Astrocyte (in vitro differentiated cells and primary cell): ENCODE measurements at regions not wholly inside any gene's neighbourhood (a gene's known extent, or its start where the extent isn't known, plus 50 kb on each side); places are given as distances from the start of the nearest gene placed in this dataset.

Source experiments
- CTCF ChIP-seq: IDR thresholded peaks from 2 replicates; pipeline ENCODE4 v1.5.1; 2011; ENCODE audit warnings: low read depth, mild to moderate bottlenecking, inconsistent platforms, low read length, moderate library complexity; ENCODE audit not compliant: insufficient read depth
- EZH2 ChIP-seq: IDR thresholded peaks from 2 replicates; pipeline ENCODE4 v1.6.1; 2012; ENCODE audit warnings: mild to moderate bottlenecking, low read length, inconsistent platforms; ENCODE audit not compliant: insufficient read depth

DNA sequence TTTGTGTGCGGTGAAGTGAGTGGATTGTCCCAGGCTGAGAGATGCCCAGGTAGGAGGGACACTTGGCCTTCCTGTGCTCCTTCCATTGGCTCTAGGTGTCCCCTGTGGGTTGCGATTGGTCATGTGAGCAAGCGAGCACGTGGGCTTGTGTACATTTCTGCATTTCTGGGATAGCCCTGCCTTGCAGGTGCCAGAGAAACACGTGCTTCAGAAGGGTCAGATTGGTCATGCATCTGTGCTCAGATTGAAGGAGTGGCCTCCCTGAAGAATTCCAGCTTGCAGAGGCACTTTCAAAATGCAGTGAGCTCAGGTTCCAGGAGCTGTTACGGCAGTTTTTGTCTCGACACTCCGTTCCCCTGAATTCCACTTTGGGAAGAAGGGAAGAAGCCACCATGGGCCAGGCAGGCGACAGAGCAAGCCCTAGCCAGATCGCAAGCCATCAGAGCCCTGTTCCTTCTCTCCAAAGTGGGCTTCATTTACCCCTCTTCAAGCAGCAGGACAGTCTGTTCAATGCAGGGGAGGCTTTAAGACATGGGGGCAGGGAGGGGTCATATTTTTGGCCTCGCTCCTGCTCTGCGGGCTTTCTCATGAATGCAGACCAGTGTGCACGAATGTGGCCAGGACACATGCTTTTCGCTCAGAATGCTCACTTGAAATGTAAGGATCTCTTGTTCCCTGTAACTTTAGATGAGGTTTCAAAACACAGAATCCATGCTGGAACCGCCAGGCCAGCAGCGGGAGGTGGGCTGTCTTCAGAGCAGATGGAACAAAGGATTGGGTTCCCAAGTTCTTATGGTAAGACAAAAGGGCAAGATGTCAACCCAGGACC is 78.6 kb upstream of the AKAP12 start:
- no peak for TF ChIP-seq CTCF
- no peak for TF ChIP-seq EZH2
